ENCODE measurements at regions not wholly inside any gene's neighbourhood (a gene's known extent, or its start where the extent isn't known, plus 50 kb on each side); places are given as distances from the start of the nearest gene placed in this dataset.

- TF ChIP-seq CTCF (IDR thresholded peaks at IDR 0.05) (no peak), POLR2A (IDR thresholded peaks at IDR 0.05) (peak in 1 of 2 donors; percentile 28)
Observed at GRCh38 chr19:30269638-30270037, 102.5 kb upstream of the ZNF536 start.

Measured in thyroid gland (tissue), 4 donors.